ENCODE measurements at regions not wholly inside any gene's neighbourhood (a gene's known extent, or its start where the extent isn't known, plus 50 kb on each side); places are given as distances from the start of the nearest gene placed in this dataset.

GRCh38 chr17:65453204-65453931, 108.1 kb downstream of the AXIN2 start:
- intact Hi-C loops (cut with DNase I): no loop called here
- no peaks in the 10 kb centered on the region for H3K4me1 ChIP-seq (replicated peaks in 1 of 2)
- no peak overlapping the region for H3K4me3 ChIP-seq
- H3K36me3 ChIP-seq (replicated peaks in 1 of 2): no peaks in the 10 kb centered on the region
- no peak overlapping the region for H3K27ac ChIP-seq
- no peak for DNase-seq
- WGBS, 4 donors: 89 to 90% (median 90%) methylated on average over 4 of the region's 4 CpGs
- no peaks in the 10 kb centered on the region for H3K9me3 ChIP-seq (replicated peaks in 1 of 3)
- TF ChIP-seq POLR2A (IDR thresholded peaks at IDR 0.05): no peak
- no peak for TF ChIP-seq CTCF (IDR thresholded peaks at IDR 0.05)
- no peaks in the 10 kb centered on the region for H3K27me3 ChIP-seq

GRCh38 chr17:65449495-65449894, 112.0 kb downstream of the AXIN2 start:
- no peak for DNase-seq
- H3K36me3 ChIP-seq (replicated peaks in 1 of 2): no peaks in the 10 kb centered on the region
- no peaks in the 10 kb centered on the region for H3K9me3 ChIP-seq (replicated peaks in 1 of 3)
- H3K4me3 ChIP-seq: no peak overlapping the region
- H3K27me3 ChIP-seq: no peaks in the 10 kb centered on the region
- H3K4me1 ChIP-seq (replicated peaks in 1 of 2): no peaks in the 10 kb centered on the region
- intact Hi-C loops (cut with DNase I): no loop called here
- TF ChIP-seq CTCF (IDR thresholded peaks at IDR 0.05): no peak
- WGBS, 4 donors: 77 to 89% (median 82%) methylated on average over 4 of the region's 4 CpGs
- H3K27ac ChIP-seq: no peak overlapping the region

- WGBS, 4 donors: 0 to 34% (median 9%) methylated on average over 2 of the region's 2 CpGs
- no peaks in the 10 kb centered on the region for H3K27me3 ChIP-seq
- TF ChIP-seq CTCF (IDR thresholded peaks at IDR 0.05) (no peak), POLR2A (IDR thresholded peaks at IDR 0.05) (no peak)
- H3K4me1 ChIP-seq (replicated peaks in 1 of 2): no peaks in the 10 kb centered on the region
- H3K27ac ChIP-seq: no peak overlapping the region
- intact Hi-C loops (cut with DNase I): no loop called here
- DNase-seq: no peak
- no peaks in the 10 kb centered on the region for H3K9me3 ChIP-seq (replicated peaks in 1 of 3)
- no peaks in the 10 kb centered on the region for H3K36me3 ChIP-seq (replicated peaks in 1 of 2)
- H3K4me3 ChIP-seq: no peak overlapping the region
Measured at GRCh38 chr17:65447823-65448222, 113.6 kb downstream of the AXIN2 start.

- no peaks in the 10 kb centered on the region for H3K4me1 ChIP-seq (replicated peaks in 1 of 2)
- H3K27ac ChIP-seq: no peak overlapping the region
- H3K9me3 ChIP-seq (replicated peaks in 1 of 3): no peaks in the 10 kb centered on the region
- H3K36me3 ChIP-seq (replicated peaks in 1 of 2): no peaks in the 10 kb centered on the region
- H3K4me3 ChIP-seq: no peak overlapping the region
- 73 to 83% (median 78%) methylated on average over 6 of the region's 6 CpGs for WGBS, 4 donors
- DNase-seq: peak in 1 of 7 donors; percentile 53
- TF ChIP-seq CTCF (IDR thresholded peaks at IDR 0.05) (no peak), POLR2A (IDR thresholded peaks at IDR 0.05) (no peak)
- H3K27me3 ChIP-seq: no peaks in the 10 kb centered on the region
- intact Hi-C loops (cut with DNase I): no loop called here
Measured at GRCh38 chr17:65446838-65447526, 114.5 kb downstream of the AXIN2 start.
